ENCODE measurements at regions not wholly inside any gene's neighbourhood (a gene's known extent, or its start where the extent isn't known, plus 50 kb on each side); places are given as distances from the start of the nearest gene placed in this dataset.

DNA sequence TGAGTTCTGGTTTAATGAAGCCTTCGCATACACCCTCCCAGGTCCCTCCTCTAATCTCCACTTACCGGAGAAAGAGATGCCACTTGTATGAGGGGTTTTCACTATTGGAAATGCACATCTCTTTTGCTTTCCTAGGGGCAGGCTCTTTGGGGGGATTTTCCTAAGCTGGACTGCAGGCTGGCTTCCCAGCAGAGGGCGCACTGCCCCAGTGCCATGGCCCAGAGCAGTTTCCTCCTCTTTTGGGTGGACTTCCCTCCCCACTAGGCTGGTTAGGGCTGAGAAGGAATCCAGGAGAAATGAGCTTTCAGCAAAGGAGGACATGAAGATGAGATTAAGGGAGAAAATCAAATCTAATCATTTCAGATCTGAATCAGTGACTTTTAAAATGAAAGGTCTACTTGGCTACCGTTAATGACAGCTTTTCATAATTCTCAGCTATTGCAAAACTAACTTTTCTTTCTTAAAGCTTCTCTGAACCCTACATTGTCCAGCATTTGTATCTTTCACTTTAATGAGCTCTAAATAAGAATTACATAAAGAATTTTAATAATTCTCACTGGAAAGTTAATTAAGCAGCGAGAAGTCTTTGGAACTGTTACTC is 784.1 kb upstream of the FANCL start (continued):
- TF ChIP-seq, protein P1, sequence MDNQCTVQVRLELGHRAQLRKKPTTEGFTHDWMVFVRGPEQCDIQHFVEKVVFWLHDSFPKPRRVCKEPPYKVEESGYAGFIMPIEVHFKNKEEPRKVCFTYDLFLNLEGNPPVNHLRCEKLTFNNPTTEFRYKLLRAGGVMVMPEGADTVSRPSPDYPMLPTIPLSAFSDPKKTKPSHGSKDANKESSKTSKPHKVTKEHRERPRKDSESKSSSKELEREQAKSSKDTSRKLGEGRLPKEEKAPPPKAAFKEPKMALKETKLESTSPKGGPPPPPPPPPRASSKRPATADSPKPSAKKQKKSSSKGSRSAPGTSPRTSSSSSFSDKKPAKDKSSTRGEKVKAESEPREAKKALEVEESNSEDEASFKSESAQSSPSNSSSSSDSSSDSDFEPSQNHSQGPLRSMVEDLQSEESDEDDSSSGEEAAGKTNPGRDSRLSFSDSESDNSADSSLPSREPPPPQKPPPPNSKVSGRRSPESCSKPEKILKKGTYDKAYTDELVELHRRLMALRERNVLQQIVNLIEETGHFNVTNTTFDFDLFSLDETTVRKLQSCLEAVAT (IDR thresholded peaks at IDR 0.05) = no peak

DNA sequence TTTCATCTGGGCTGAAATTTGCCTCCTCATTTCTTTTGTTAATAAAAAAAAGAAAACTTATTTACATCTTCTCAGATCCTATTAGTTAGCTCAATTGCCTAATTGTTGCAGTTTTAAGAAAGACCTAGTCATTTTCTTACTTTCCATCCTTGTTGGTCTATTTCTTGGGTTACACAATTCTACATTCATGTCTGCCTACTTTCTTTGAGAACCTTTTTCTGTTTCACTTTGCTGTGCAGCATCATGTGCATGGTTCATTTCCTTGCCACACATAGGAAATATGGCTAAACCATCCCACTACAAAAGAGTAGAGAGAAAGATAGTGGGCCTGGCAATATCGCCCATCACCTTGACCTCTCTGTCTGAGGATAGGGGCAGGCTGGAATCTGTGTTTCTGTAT is 780.7 kb upstream of the FANCL start:
- in situ Hi-C loops (cut with MboI) = loop anchor here (10.0 kb wide), 1 partner anchor 1543 kb away; no protein-coding TSS in a partner anchor
- TF ChIP-seq CBX3 (IDR thresholded peaks at IDR 0.05; ENCODE audit: borderline replicate concordance, low read depth) = no peak
- TF ChIP-seq, protein P2, sequence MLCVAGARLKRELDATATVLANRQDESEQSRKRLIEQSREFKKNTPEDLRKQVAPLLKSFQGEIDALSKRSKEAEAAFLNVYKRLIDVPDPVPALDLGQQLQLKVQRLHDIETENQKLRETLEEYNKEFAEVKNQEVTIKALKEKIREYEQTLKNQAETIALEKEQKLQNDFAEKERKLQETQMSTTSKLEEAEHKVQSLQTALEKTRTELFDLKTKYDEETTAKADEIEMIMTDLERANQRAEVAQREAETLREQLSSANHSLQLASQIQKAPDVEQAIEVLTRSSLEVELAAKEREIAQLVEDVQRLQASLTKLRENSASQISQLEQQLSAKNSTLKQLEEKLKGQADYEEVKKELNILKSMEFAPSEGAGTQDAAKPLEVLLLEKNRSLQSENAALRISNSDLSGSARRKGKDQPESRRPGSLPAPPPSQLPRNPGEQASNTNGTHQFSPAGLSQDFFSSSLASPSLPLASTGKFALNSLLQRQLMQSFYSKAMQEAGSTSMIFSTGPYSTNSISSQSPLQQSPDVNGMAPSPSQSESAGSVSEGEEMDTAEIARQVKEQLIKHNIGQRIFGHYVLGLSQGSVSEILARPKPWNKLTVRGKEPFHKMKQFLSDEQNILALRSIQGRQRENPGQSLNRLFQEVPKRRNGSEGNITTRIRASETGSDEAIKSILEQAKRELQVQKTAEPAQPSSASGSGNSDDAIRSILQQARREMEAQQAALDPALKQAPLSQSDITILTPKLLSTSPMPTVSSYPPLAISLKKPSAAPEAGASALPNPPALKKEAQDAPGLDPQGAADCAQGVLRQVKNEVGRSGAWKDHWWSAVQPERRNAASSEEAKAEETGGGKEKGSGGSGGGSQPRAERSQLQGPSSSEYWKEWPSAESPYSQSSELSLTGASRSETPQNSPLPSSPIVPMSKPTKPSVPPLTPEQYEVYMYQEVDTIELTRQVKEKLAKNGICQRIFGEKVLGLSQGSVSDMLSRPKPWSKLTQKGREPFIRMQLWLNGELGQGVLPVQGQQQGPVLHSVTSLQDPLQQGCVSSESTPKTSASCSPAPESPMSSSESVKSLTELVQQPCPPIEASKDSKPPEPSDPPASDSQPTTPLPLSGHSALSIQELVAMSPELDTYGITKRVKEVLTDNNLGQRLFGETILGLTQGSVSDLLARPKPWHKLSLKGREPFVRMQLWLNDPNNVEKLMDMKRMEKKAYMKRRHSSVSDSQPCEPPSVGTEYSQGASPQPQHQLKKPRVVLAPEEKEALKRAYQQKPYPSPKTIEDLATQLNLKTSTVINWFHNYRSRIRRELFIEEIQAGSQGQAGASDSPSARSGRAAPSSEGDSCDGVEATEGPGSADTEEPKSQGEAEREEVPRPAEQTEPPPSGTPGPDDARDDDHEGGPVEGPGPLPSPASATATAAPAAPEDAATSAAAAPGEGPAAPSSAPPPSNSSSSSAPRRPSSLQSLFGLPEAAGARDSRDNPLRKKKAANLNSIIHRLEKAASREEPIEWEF (IDR thresholded peaks at IDR 0.05; ENCODE audit: insufficient replicate concordance, low read depth, low read length) = no peak
- no peak for TF ChIP-seq YY1 (IDR thresholded peaks at IDR 0.05; ENCODE audit: low read depth, low read length)
- TF ChIP-seq HDAC6 (IDR thresholded peaks at IDR 0.05; ENCODE audit: unreplicated experiment) = no peak
- no peak for TF ChIP-seq NR2C2 (IDR thresholded peaks at IDR 0.05; ENCODE audit: borderline replicate concordance, control insufficient read depth, insufficient read length, low read depth)
- no peak for TF ChIP-seq GABPA (IDR thresholded peaks at IDR 0.05; ENCODE audit: low read depth)
- TF ChIP-seq MTA2 (IDR thresholded peaks at IDR 0.05; ENCODE audit: low read depth) = no peak
- TF ChIP-seq SIN3A (IDR thresholded peaks at IDR 0.05; ENCODE audit: low read depth, low read length) = no peak
- TF ChIP-seq BCL11A (IDR thresholded peaks at IDR 0.05; ENCODE audit: low read depth, low read length) = no peak
- BruUV-seq (replicated peaks) = no TSS peak
- ChIA-PET SMC1A (ENCODE audit: uncharacterized antibody, unreplicated experiment) (interaction anchor here (0.6 kb wide), 1 partner anchor 1453 kb away, joined by 3 read pairs; no protein-coding TSS in a partner anchor), RAD21 (ENCODE audit: unreplicated experiment) (no interaction called here), POLR2A (no interaction called here), CTCF (no interaction called here)
- 37% methylated on average over 1 of the region's 1 CpG for WGBS (ENCODE audit: insufficient coverage, insufficient replicate concordance, low lambda C conversion rate, missing lambda C conversion rate)
- no peak overlapping the region for H3K27ac ChIP-seq (ENCODE audit: control insufficient read depth, insufficient read depth)
- no peak overlapping the region for H3K9ac ChIP-seq (ENCODE audit: control insufficient read depth, insufficient read depth, low read length)
- no peaks in the 10 kb centered on the region for H3K36me3 ChIP-seq (ENCODE audit: control insufficient read depth in 2 of 2, insufficient read depth in 2 of 2, low read length in 1 of 2)
- FAIRE-seq (no peak), DNase-seq (ENCODE audit: low read depth, low spot score) (no peak), ATAC-seq (no peak)
- H3K4me2 ChIP-seq (ENCODE audit: control insufficient read depth, insufficient read depth) = no peak overlapping the region
- no peaks in the 10 kb centered on the region for H4K20me1 ChIP-seq (ENCODE audit: control insufficient read depth, insufficient read depth)
- H3K27me3 ChIP-seq (replicated peaks in 1 of 2; ENCODE audit: control insufficient read depth in 2 of 2, insufficient read depth in 2 of 2, low read length in 1 of 2) = 0 out of 4 replicates have a peak, but pooled peaks cover 0 to 2% of the 10 kb centered on the region in 2 experiments
- intact Hi-C loops (cut with micrococcal nuclease; ENCODE audit: unreplicated experiment) = loop anchor here (10.0 kb wide), 1 partner anchor 1533 kb away; the partner anchor contains the start of gene BCL11A
- no peak overlapping the region for H3K4me3 ChIP-seq
- H3K79me2 ChIP-seq (ENCODE audit: control insufficient read depth, insufficient read depth, low read length) = no peaks in the 10 kb centered on the region
- no peak overlapping the region for H2AFZ ChIP-seq (ENCODE audit: control insufficient read depth, low read depth, low read length)
- H3K4me1 ChIP-seq (ENCODE audit: control insufficient read depth, insufficient read depth, low read length) = no peaks in the 10 kb centered on the region
- no peaks in the 10 kb centered on the region for H3K9me3 ChIP-seq (replicated peaks; ENCODE audit: control insufficient read depth, insufficient read depth, low read length)

Measured in GM12878 (cell line).